ENCODE measurements at regions not wholly inside any gene's neighbourhood (a gene's known extent, or its start where the extent isn't known, plus 50 kb on each side); places are given as distances from the start of the nearest gene placed in this dataset.
"Not testable (repeated sequence)": the region's sequence is repeated elsewhere in the genome, so short reads cannot be mapped to it uniquely, and the experiment has no call there.

GRCh38 chr4:20185103-20185502 lies 66.6 kb upstream of the SLIT2 start:
- TF ChIP-seq CTCF (conservative IDR thresholded peaks at IDR 0.05), result no peak
- H3K14ac ChIP-seq (ENCODE audit: insufficient read depth, low read length), result no peak overlapping the region
- H3K4ac ChIP-seq (ENCODE audit: low read depth, low read length), result no peak overlapping the region
- H3K27me3 ChIP-seq (ENCODE audit: insufficient read depth, low read length), result no peaks in the 10 kb centered on the region
- no peak overlapping the region for H2AFZ ChIP-seq (ENCODE audit: low read length)
- H4K20me1 ChIP-seq (ENCODE audit: control insufficient read depth, insufficient read depth, insufficient read length), result no peaks in the 10 kb centered on the region
- H2BK12ac ChIP-seq (ENCODE audit: insufficient read length, low read depth, low read length), result no peak overlapping the region
- no peaks in the 10 kb centered on the region for H3K79me1 ChIP-seq (ENCODE audit: insufficient read depth, low read depth, low read length, poor library complexity, severe bottlenecking)
- no peaks in the 10 kb centered on the region for H3K23me2 ChIP-seq (ENCODE audit: insufficient read length, low read depth, low read length, poor library complexity, severe bottlenecking)
- H3K23ac ChIP-seq (ENCODE audit: insufficient read length, low read depth, low read length), result no peak overlapping the region
- no peak overlapping the region for H2BK5ac ChIP-seq (ENCODE audit: insufficient read length, low read length)
- DNase-seq, result no peak
- H2AK5ac ChIP-seq (ENCODE audit: insufficient read length, low read length), result no peak overlapping the region
- H3K4me2 ChIP-seq (ENCODE audit: insufficient read depth, insufficient read length, low read length), result no peak overlapping the region
- Mint-ChIP-seq H3K36me3 (ENCODE audit: insufficient read depth in 1 of 3, low read depth in 3 of 3) (peaks cover 0 to 7% (median 2%) of the 10 kb centered on the region in 3 experiments; a peak in 4 of 7 replicates), H3K27me3 (ENCODE audit: low read depth) (no peaks in the 10 kb centered on the region), H3K9me3 (peaks cover 9% of the 10 kb centered on the region in 2 experiments), H3K27ac (no peak overlapping the region), H3K4me1 (no peaks in the 10 kb centered on the region), H3K4me3 (no peak overlapping the region)
- H2BK120ac ChIP-seq (ENCODE audit: low read depth, low read length, poor library complexity, severe bottlenecking), result no peak overlapping the region
- H2BK20ac ChIP-seq (ENCODE audit: low read depth, low read length, poor library complexity, severe bottlenecking), result no peak overlapping the region
- no peak overlapping the region for H2BK15ac ChIP-seq (ENCODE audit: low read depth, low read length)
- no peak overlapping the region for H3K9ac ChIP-seq (ENCODE audit: extremely low read depth, insufficient read length, low read length)
- H3K27ac ChIP-seq (ENCODE audit: insufficient read length, low read depth, low read length), result no peak overlapping the region
- H4K5ac ChIP-seq (ENCODE audit: insufficient read length, low read depth, low read length), result no peak overlapping the region
- no peak overlapping the region for H4K91ac ChIP-seq (ENCODE audit: insufficient read length, low read depth, low read length)
- H3K18ac ChIP-seq (ENCODE audit: insufficient read length, low read depth, low read length), result no peak overlapping the region
- no peak overlapping the region for H3K56ac ChIP-seq (ENCODE audit: insufficient read length, low read depth, low read length)
- H3T11ph ChIP-seq (ENCODE audit: low read length), result no peak overlapping the region
- H3K79me2 ChIP-seq (ENCODE audit: insufficient read depth, low read length), result no peaks in the 10 kb centered on the region
- no peaks in the 10 kb centered on the region for H3K9me3 ChIP-seq (ENCODE audit: control insufficient read depth, low read depth, low read length)
- WGBS (ENCODE audit: extremely low coverage, insufficient read length, low lambda C conversion rate), result no CpG with 5 or more reads among the region's 2 CpGs
- no peak overlapping the region for H4K8ac ChIP-seq (replicated peaks; ENCODE audit: insufficient read length, low read depth, low read length)
- H3K4me1 ChIP-seq (ENCODE audit: insufficient read depth, low read length), result no peaks in the 10 kb centered on the region

DNA sequence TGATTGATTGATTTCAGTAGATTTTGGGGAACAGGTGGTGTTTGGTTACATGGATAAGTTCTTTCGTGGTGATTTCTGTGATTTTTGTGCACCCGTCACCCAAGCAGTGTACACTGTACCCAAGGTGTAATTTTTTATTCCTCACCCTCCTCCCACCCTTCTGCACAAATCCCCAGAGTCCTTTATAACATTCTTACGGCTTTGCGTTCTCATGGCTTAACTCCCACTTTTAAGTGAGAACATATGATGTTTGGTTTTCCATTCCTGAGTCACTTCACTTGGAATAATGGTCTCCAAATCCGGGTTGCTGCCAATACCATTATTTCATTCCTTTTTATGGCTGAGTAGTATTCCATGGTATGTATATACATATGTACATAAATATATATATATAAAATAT lies 68.6 kb upstream of the SLIT2 start:
- not testable (repeated sequence) for H3K4me2 ChIP-seq (ENCODE audit: insufficient read depth, insufficient read length, low read length); H3K9me3 Mint-ChIP-seq; H2BK15ac ChIP-seq (ENCODE audit: low read depth, low read length); H3K4me1 ChIP-seq (ENCODE audit: insufficient read depth, low read length); H2BK120ac ChIP-seq (ENCODE audit: low read depth, low read length, poor library complexity, severe bottlenecking); H3K79me1 ChIP-seq (ENCODE audit: insufficient read depth, low read depth, low read length, poor library complexity, severe bottlenecking); H3K23me2 ChIP-seq (ENCODE audit: insufficient read length, low read depth, low read length, poor library complexity, severe bottlenecking); H3K27ac Mint-ChIP-seq; H2BK12ac ChIP-seq (ENCODE audit: insufficient read length, low read depth, low read length); H3K4ac ChIP-seq (ENCODE audit: low read depth, low read length); H2BK20ac ChIP-seq (ENCODE audit: low read depth, low read length, poor library complexity, severe bottlenecking); H3K27me3 Mint-ChIP-seq (ENCODE audit: low read depth); H3K23ac ChIP-seq (ENCODE audit: insufficient read length, low read depth, low read length); H3K4me3 Mint-ChIP-seq; H3K36me3 Mint-ChIP-seq (ENCODE audit: insufficient read depth in 1 of 3, low read depth in 3 of 3); H2AFZ ChIP-seq (ENCODE audit: low read length); H4K20me1 ChIP-seq (ENCODE audit: control insufficient read depth, insufficient read depth, insufficient read length); H3K18ac ChIP-seq (ENCODE audit: insufficient read length, low read depth, low read length); DNase-seq; H3K4me1 Mint-ChIP-seq; H2AK5ac ChIP-seq (ENCODE audit: insufficient read length, low read length); H3K14ac ChIP-seq (ENCODE audit: insufficient read depth, low read length); H3K27me3 ChIP-seq (ENCODE audit: insufficient read depth, low read length); H3T11ph ChIP-seq (ENCODE audit: low read length); H3K56ac ChIP-seq (ENCODE audit: insufficient read length, low read depth, low read length); H3K27ac ChIP-seq (ENCODE audit: insufficient read length, low read depth, low read length); H3K9me3 ChIP-seq (ENCODE audit: control insufficient read depth, low read depth, low read length); H4K8ac ChIP-seq (replicated peaks; ENCODE audit: insufficient read length, low read depth, low read length); H3K79me2 ChIP-seq (ENCODE audit: insufficient read depth, low read length); H3K9ac ChIP-seq (ENCODE audit: extremely low read depth, insufficient read length, low read length); H4K5ac ChIP-seq (ENCODE audit: insufficient read length, low read depth, low read length); H4K91ac ChIP-seq (ENCODE audit: insufficient read length, low read depth, low read length); H2BK5ac ChIP-seq (ENCODE audit: insufficient read length, low read length)
- WGBS (ENCODE audit: extremely low coverage, insufficient read length, low lambda C conversion rate), result no CpG with 5 or more reads among the region's 5 CpGs
